AG20443 (cell line): ENCODE measurements at regions not wholly inside any gene's neighbourhood (a gene's known extent, or its start where the extent isn't known, plus 50 kb on each side); places are given as distances from the start of the nearest gene placed in this dataset.
A peak's percentile ranks its signal among the peaks of the same experiment; 100 is the strongest.

ENCODE experiments used
- DNase-seq: peaks from one replicate; pipeline ENCODE4 v3.0.0; 2012; ENCODE audit warnings: low spot score, mixed read lengths

- no peak for DNase-seq
These were observed 82.4 kb upstream of the ADAMTS2 start for GRCh38 chr5:179427676-179428056.

- no peak for DNase-seq
These were observed 81.9 kb upstream of the ADAMTS2 start for GRCh38 chr5:179427032-179427675.

GRCh38 chr5:179422908-179423481 is 77.7 kb upstream of the ADAMTS2 start:
- DNase-seq = no peak

- DNase-seq = no peak
These were observed 77.1 kb upstream of the ADAMTS2 start for GRCh38 chr5:179422213-179422855.

- no peak for DNase-seq
These were observed 76.1 kb upstream of the ADAMTS2 start for GRCh38 chr5:179421144-179421901.

- no peak for DNase-seq
These were observed 75.2 kb upstream of the ADAMTS2 start for GRCh38 chr5:179420476-179420875.

- no peak for DNase-seq
These were observed 73.7 kb upstream of the ADAMTS2 start for GRCh38 chr5:179418972-179419371.

- no peak for DNase-seq
These were observed 72.4 kb upstream of the ADAMTS2 start for GRCh38 chr5:179417696-179418095.

- DNase-seq = no peak
These were observed 71.8 kb upstream of the ADAMTS2 start for GRCh38 chr5:179417016-179417415.

- DNase-seq = no peak
These were observed 71.0 kb upstream of the ADAMTS2 start for GRCh38 chr5:179416114-179416822.

GRCh38 chr5:179415291-179416060 is 70.2 kb upstream of the ADAMTS2 start:
- DNase-seq = no peak

- DNase-seq = peak; percentile 7
These were observed 69.4 kb upstream of the ADAMTS2 start for GRCh38 chr5:179414459-179415261.

GRCh38 chr5:179413711-179414458 is 68.6 kb upstream of the ADAMTS2 start:
- no peak for DNase-seq

- no peak for DNase-seq
These were observed 67.9 kb upstream of the ADAMTS2 start for GRCh38 chr5:179413086-179413690.

GRCh38 chr5:179411161-179411841 is 66.0 kb upstream of the ADAMTS2 start:
- no peak for DNase-seq

- DNase-seq = no peak
These were observed 65.3 kb upstream of the ADAMTS2 start for GRCh38 chr5:179410291-179411160.

GRCh38 chr5:179409806-179410205 is 64.5 kb upstream of the ADAMTS2 start:
- no peak for DNase-seq

- DNase-seq = no peak
These were observed 63.4 kb upstream of the ADAMTS2 start for GRCh38 chr5:179408611-179409010.
